Panc1 (cell line): ENCODE measurements at regions not wholly inside any gene's neighbourhood (a gene's known extent, or its start where the extent isn't known, plus 50 kb on each side); places are given as distances from the start of the nearest gene placed in this dataset.

Experiments
- ATAC-seq: fragments of 200-7000 bp; cut with Tn5 transposase; 2 replicates; pipeline ENCODE4 v1.9.1; 2020; ENCODE audit warnings: mild to moderate bottlenecking, moderate library complexity
- BruUV-seq: library from RNA; stranded (reverse); fragments of 400-500 nt; replicated peaks from 2 replicates; lab custom pipeline; 2021; lab: Mats Ljungman, UMichigan
- CTCF ChIA-PET: fragments of 300-600 bp; sonication (Branson Sonifier 250); formaldehyde crosslinking; loops from one replicate; lab custom pipeline; 2022; ENCODE audit warnings: antibody characterized with exemption; lab: Charles Lee
- POLR2A ChIA-PET: fragments of 300-600 bp; sonication (Branson Sonifier 250); formaldehyde crosslinking; loops from one replicate; lab custom pipeline; 2022; ENCODE audit warnings: antibody characterized with exemption; lab: Charles Lee
- DNase-seq: peaks from one replicate; pipeline ENCODE4 v3.0.0-alpha.2; 2010; ENCODE audit warnings: low read depth, low spot score
- H3K27ac ChIP-seq: 2 replicates; pipeline ENCODE4 v1.5.1; 2011; ENCODE audit warnings: mild to moderate bottlenecking, low read length, inconsistent platforms
- H3K27me3 ChIP-seq: fragments of 200-500 bp; sonication (Bioruptor generic); 2 replicates; pipeline ENCODE4 v1.6.0; 2014; ENCODE audit warnings: low read length, inconsistent platforms; ENCODE audit not compliant: control insufficient read depth, insufficient read depth
- H3K36me3 ChIP-seq: fragments of 200-500 bp; sonication (Bioruptor generic); 2 replicates; pipeline ENCODE4 v1.5.1; 2014; ENCODE audit warnings: inconsistent platforms, mild to moderate bottlenecking, low read length, moderate library complexity; ENCODE audit not compliant: control insufficient read depth, insufficient read depth
- H3K4me1 ChIP-seq: 2 replicates; pipeline ENCODE4 v1.5.1; 2011; ENCODE audit warnings: inconsistent platforms, mild to moderate bottlenecking, low read length, moderate library complexity; ENCODE audit not compliant: control insufficient read depth, insufficient read depth
- H3K4me3 ChIP-seq, 2 experiments: 2 replicates each; pipeline ENCODE4 v1.5.1; 2011 to 2012; ENCODE audit warnings: low read depth in 2 of 2, low read length in 2 of 2, mild to moderate bottlenecking in 2 of 2, inconsistent platforms in 1 of 2, moderate library complexity in 1 of 2
- H3K9me3 ChIP-seq: fragments of 200-500 bp; sonication (Bioruptor generic); 2 replicates; pipeline ENCODE4 v1.5.1; 2014; ENCODE audit warnings: low read depth, mild to moderate bottlenecking, inconsistent platforms, low read length, moderate library complexity; ENCODE audit not compliant: control insufficient read depth, insufficient read depth
- CTCF ChIP-seq: fragments of 450-650 bp; IDR thresholded peaks from 2 replicates; pipeline ENCODE4 v1.5.1; 2017; ENCODE audit warnings: mild to moderate bottlenecking
- POLR2AphosphoS5 ChIP-seq: IDR thresholded peaks from 2 replicates; pipeline ENCODE4 v1.6.1; 2012; ENCODE audit warnings: mild to moderate bottlenecking, low read depth, low read length, moderate library complexity
- REST ChIP-seq, 2 experiments: IDR thresholded peaks; 2 replicates each; pipeline ENCODE4 v1.6.1; 2011 to 2012; ENCODE audit warnings: low read depth in 2 of 2, control low read depth in 1 of 2, low read length in 1 of 2, mild to moderate bottlenecking in 1 of 2, moderate library complexity in 1 of 2; ENCODE audit not compliant: insufficient read depth in 1 of 2
- SIN3A ChIP-seq: IDR thresholded peaks from 2 replicates; pipeline ENCODE4 v1.6.1; 2012; ENCODE audit warnings: low read depth, mild to moderate bottlenecking, low read length, moderate library complexity, borderline replicate concordance; ENCODE audit not compliant: insufficient read depth
- TCF7L2 ChIP-seq: IDR thresholded peaks from 2 replicates; pipeline ENCODE4 v1.6.1; 2011; ENCODE audit warnings: mild to moderate bottlenecking, low read depth, low read length, inconsistent platforms
- in situ Hi-C: cut with HindIII; loops from 2 replicates; pipeline ENCODE4 v1.10.0; 2016; ENCODE audit warnings: low sequenced_read_pairs, low pct_unique_long_range_greater_than_20kb
- intact Hi-C: fragments of 100-400 bp; cut with micrococcal nuclease; formaldehyde crosslinking; loops from one replicate; pipeline ENCODE4 v1.10.0; 2022; ENCODE audit not compliant: unreplicated experiment

DNA sequence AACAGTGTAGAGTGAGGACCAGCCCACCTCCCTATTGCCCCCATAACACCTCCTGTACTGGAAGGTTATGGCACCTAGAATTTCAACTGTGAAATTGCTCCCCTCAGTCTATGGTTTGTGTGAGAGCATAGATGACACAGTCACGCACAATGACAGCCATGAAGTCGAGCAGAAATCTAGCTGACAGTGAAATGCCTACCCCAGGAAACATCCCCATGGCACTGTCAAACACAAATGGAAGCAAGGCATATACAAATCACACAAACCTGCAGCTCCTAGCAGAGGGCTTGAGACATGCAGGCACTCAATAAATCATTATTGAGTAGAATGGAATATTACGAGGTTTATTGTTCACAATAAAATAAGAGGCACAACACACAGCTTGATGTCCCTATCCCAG is 142.5 kb upstream of the ST6GALNAC5 start:
- Histone ChIP-seq H3K4me1 (no peaks in the 10 kb centered on the region), H3K4me3 (no peak overlapping the region), H3K36me3 (no peaks in the 10 kb centered on the region), H3K27ac (no peak overlapping the region), H3K9me3 (no peaks in the 10 kb centered on the region), H3K27me3 (no peaks in the 10 kb centered on the region)
- DNase-seq (no peak), ATAC-seq (no peak)
- in situ Hi-C loops = no loop called here
- intact Hi-C loops = no loop called here
- TF ChIP-seq SIN3A (no peak), REST (IDR thresholded peaks at IDR 0.05; ENCODE audit: insufficient read depth in 1 of 2, low read depth in 2 of 2, low read length in 1 of 2) (no peak), CTCF (no peak), POLR2AphosphoS5 (no peak), TCF7L2 (no peak)
- ChIA-PET CTCF (no interaction called here), POLR2A (no interaction called here)
- BruUV-seq = no TSS peak

- TF ChIP-seq REST (IDR thresholded peaks at IDR 0.05; ENCODE audit: insufficient read depth in 1 of 2, low read depth in 2 of 2, low read length in 1 of 2) = no peak
- TF ChIP-seq TCF7L2 = no peak
- no peak for TF ChIP-seq SIN3A
- no peak for TF ChIP-seq CTCF
- Histone ChIP-seq H3K27ac (no peak overlapping the region), H3K4me3 (no peak overlapping the region), H3K9me3 (no peaks in the 10 kb centered on the region), H3K27me3 (no peaks in the 10 kb centered on the region), H3K4me1 (no peaks in the 10 kb centered on the region), H3K36me3 (no peaks in the 10 kb centered on the region)
- DNase-seq (no peak), ATAC-seq (no peak)
- no TSS peak for BruUV-seq
- intact Hi-C loops = no loop called here
- in situ Hi-C loops = no loop called here
- ChIA-PET POLR2A (no interaction called here), CTCF (no interaction called here)
Observed at GRCh38 chr1:76725864-76726619, 141.2 kb upstream of the ST6GALNAC5 start.
